ENCODE measurements at regions not wholly inside any gene's neighbourhood (a gene's known extent, or its start where the extent isn't known, plus 50 kb on each side); places are given as distances from the start of the nearest gene placed in this dataset.

DNA sequence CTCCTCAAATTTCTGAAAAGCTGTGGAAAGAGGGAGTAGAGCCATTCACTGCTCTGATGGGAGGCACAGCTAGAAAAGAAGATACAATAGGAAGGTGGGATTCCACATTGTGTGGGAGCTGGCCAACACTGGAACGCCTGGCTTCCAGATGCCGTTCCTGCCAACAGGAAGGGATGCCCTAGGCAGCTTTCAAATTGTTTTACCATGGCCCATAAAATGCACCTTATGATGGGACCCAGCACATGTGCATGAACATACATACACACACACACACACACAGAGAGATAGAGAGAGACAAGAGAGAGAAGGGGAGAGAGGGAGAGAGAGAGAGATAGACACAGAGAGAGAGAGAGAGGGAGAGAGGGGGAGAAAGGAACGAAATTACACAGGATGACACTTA, 86.1 kb upstream of the BZW1 start:
- H3K4me3 ChIP-seq (replicated peaks; ENCODE audit: low read depth, low read length), result no peak overlapping the region
- DNase-seq (ENCODE audit: low read depth), result no peak
- TF ChIP-seq, protein P1, sequence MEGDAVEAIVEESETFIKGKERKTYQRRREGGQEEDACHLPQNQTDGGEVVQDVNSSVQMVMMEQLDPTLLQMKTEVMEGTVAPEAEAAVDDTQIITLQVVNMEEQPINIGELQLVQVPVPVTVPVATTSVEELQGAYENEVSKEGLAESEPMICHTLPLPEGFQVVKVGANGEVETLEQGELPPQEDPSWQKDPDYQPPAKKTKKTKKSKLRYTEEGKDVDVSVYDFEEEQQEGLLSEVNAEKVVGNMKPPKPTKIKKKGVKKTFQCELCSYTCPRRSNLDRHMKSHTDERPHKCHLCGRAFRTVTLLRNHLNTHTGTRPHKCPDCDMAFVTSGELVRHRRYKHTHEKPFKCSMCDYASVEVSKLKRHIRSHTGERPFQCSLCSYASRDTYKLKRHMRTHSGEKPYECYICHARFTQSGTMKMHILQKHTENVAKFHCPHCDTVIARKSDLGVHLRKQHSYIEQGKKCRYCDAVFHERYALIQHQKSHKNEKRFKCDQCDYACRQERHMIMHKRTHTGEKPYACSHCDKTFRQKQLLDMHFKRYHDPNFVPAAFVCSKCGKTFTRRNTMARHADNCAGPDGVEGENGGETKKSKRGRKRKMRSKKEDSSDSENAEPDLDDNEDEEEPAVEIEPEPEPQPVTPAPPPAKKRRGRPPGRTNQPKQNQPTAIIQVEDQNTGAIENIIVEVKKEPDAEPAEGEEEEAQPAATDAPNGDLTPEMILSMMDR (IDR thresholded peaks at IDR 0.05; ENCODE audit: low read length, missing control alignments), result no peak

DNA sequence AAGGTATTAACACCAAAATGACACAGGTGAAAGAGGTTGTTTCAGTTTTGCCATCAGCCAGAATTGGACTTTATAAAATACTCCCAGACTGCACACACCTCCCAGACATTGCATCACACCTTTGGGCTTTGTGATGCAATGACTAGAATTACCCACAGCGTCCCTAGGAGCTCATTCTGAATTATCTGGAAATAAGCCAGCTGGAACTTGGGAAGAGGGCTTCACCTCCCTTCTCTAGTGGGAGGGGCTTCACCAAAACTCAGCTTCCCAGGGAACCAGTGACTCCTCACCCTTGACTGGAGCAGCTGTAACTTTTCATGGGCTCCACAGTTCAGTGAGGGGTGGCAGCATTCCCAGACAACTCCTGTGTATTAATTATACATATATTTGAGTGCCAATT, 83.1 kb upstream of the BZW1 start:
- H3K4me3 ChIP-seq (replicated peaks; ENCODE audit: low read depth, low read length), result no peak overlapping the region
- peak; percentile 95 for DNase-seq (ENCODE audit: low read depth)
- TF ChIP-seq, protein P1 (IDR thresholded peaks at IDR 0.05; ENCODE audit: low read length, missing control alignments), result no peak

DNA sequence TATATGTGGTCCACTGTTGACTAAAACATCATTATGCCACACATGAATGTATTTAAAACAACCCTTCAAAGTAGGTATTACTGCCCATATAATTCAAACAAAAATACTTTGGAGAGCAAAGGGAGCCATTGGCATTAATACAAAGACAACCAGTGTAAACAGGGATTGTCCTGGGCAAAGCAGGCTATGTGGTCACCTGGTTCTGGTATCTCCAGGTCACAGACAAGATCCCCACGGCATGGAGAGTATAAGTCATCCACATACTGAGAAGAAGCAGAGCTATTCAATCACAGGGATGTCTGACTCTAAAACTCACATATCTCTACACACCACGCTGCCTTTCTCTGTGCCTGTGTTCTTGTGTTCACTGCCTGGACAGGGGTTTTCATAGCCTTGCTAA, 81.4 kb upstream of the BZW1 start:
- DNase-seq (ENCODE audit: low read depth), result no peak
- TF ChIP-seq, protein P1 (IDR thresholded peaks at IDR 0.05; ENCODE audit: low read length, missing control alignments), result no peak
- no peak overlapping the region for H3K4me3 ChIP-seq (replicated peaks; ENCODE audit: low read depth, low read length)

DNA sequence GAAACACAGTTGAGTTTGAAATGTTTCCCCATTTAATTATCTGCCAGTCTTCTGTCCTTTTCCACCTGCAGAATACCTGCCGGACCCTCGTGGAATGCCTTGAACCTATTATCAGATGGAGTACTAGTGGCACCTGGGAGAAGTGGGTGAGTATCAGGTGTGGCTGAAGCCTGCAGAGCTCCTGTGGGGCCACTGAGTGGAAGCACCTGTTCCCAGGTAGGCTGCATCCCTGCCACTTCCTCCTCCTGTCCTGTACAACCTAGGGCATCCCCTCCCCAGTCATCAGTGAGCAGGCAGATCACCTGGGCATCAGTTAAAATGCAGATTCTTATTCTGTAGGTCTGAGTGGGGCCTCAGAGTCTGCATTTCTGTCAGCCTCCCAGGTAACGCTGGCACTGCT, 80.8 kb upstream of the BZW1 start:
- TF ChIP-seq, protein P1 (IDR thresholded peaks at IDR 0.05; ENCODE audit: low read length, missing control alignments), result no peak

DNA sequence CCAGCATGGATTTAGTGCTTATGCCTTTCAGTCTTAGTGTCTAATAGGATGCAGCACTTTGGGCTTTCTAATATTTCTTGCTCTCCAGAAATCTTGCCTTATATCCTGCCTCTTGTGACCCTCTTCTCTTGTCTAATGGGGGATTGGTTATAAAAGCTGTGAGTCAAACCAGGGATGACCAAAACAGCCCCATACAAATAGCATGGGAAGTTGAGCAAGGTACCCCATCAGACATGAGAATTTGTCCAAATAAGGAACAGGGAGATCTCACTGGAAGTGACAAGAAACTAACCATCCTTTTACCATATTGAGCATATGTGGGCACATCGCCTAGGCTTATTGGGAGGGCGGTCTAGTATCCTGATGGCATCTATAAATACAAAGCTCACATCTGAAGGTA, 78.8 kb upstream of the BZW1 start:
- no peak overlapping the region for H3K4me3 ChIP-seq (replicated peaks; ENCODE audit: low read depth, low read length)

More for the DNA sequence above, 80.8 kb upstream of the BZW1 start:
- H3K4me3 ChIP-seq (replicated peaks; ENCODE audit: low read depth, low read length), result no peak overlapping the region
- no peak for DNase-seq (ENCODE audit: low read depth)

DNA sequence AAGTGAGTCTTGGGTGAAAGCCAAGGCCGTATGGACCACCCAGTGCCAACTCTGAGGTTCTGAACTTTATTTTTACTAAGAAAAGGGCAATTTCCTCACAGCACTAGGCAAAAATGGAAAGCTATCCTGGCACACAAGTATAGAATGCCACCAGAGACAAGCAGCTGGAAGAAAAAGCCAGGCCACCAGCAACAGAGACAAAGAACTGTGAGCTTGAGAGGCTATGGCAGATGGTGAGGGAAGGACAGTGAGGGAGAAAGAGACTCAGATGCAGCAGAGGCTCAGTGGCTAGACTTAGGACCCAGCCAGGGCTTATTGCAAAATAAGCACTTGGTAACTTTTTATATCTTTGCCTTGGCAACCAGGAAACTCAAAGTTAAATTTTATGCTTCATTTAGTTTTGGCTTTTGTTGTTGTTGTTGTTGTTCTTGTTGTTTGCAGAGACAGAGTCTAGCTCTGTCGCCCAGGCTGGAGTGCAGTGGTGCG, 78.0 kb upstream of the BZW1 start:
- TF ChIP-seq, protein P1 (IDR thresholded peaks at IDR 0.05; ENCODE audit: low read length, missing control alignments), result no peak
- no peak for DNase-seq (ENCODE audit: low read depth)
- no peak overlapping the region for H3K4me3 ChIP-seq (replicated peaks; ENCODE audit: low read depth, low read length)

More for the DNA sequence above, 78.8 kb upstream of the BZW1 start:
- DNase-seq (ENCODE audit: low read depth), result no peak
- TF ChIP-seq, protein P1 (IDR thresholded peaks at IDR 0.05; ENCODE audit: low read length, missing control alignments), result no peak

DNA sequence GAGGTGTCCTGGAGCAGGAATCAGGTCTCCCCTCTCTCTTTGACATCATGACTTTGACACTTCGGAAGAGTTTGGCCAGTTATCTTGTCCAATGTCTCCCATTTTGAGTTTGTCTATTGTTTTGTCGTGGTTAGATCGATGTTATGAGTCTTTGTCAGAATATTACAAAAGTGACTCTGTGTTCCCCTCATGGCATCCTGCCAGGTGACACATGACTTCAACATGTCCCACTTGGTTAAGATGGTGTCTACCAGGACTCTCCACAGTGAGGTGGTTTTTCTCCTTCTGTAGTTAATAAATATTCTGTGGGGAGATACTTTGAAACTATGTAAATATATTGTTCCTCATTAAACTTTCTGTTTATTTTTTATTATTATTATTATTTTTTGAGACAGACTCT, 76.6 kb upstream of the BZW1 start:
- no peak for DNase-seq (ENCODE audit: low read depth)

More for the DNA sequence above, 76.6 kb upstream of the BZW1 start:
- no peak overlapping the region for H3K4me3 ChIP-seq (replicated peaks; ENCODE audit: low read depth, low read length)
- TF ChIP-seq, protein P1 (IDR thresholded peaks at IDR 0.05; ENCODE audit: low read length, missing control alignments), result no peak
